Skin of body (tissue), 1 donor: ENCODE measurements at regions not wholly inside any gene's neighbourhood (a gene's known extent, or its start where the extent isn't known, plus 50 kb on each side); places are given as distances from the start of the nearest gene placed in this dataset.
"Not testable (repeated sequence)": the region's sequence is repeated elsewhere in the genome, so short reads cannot be mapped to it uniquely, and the experiment has no call there.

Experiments used
- DNase-seq: peaks from one replicate; lab custom pipeline; 2025; lab: John Stamatoyannopoulos, UW

DNA sequence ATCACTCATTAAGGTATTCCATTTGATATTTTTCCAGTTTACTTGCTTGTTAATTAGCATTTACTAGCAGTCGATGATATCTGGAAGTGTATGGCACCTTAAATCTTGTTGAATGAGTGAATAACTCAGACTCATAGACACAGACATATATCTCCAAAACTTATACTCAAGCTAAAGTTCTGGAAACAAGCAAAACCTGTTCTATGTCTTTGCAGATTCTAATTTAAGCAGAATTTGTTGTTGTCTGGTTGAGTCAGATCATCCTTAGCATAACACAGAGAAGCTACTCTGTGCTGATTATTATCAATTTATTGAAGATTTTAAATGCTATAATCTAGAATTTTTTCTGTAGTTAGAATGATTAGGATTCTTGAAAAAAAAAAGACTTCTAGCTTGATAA is 296.2 kb downstream of the MDFIC start:
- no peak for DNase-seq

DNA sequence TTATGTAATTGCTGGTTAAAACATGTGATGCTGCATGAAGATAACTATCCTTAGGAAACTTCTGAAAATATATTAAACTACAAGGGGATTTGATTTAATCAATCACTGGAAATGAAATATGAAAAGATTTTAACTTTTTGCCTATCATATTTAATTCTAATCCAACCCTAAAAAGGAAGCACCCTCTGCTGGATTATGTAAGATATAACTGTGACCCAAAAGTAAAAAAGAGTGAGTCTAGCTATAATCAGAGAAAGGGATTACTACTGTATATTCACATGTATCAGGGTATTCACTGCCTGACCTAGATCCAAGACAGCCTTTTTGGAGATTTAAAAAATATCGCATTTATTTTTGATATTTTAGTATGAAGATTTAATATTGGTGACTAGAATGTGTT is 295.5 kb downstream of the MDFIC start:
- DNase-seq, result no peak

DNA sequence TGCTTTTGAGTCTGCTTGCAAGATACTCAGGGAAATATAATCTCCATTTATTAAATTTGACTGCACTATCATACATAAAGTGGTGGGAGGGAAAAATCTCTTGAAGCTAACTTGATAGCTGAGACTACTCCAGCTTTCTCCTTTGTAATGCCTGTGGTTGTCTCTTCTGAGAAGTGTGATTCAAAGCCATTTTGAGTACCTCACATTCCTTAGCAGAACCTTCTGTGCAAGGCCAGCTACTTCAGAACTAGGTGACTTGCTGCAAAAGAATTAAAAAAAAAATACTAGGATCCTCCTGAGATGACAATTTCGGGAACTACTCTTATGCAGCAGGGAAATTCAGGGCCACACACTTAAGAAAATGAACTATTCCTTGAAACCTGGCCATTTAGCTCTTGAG is 294.8 kb downstream of the MDFIC start:
- no peak for DNase-seq

DNA sequence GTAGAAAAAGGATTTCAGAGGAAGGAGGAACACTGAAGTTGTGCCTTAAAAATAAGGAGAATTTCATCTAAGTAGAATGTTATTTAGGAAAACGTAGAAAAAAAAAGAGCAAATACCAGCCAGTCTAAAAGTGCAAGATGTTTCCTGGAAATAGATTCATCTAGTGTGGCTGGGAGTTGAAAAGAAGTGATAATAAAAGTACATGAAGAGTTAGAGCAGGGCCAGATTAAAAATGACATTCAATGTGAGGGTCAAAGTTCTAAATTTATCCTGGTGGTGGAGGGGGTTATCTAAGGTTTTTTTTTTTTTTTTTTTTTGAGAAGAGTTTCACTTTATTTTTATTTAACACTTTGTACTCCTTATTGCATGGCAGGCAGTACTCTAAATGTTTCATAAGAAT is 289.3 kb downstream of the MDFIC start:
- no peak for DNase-seq

DNA sequence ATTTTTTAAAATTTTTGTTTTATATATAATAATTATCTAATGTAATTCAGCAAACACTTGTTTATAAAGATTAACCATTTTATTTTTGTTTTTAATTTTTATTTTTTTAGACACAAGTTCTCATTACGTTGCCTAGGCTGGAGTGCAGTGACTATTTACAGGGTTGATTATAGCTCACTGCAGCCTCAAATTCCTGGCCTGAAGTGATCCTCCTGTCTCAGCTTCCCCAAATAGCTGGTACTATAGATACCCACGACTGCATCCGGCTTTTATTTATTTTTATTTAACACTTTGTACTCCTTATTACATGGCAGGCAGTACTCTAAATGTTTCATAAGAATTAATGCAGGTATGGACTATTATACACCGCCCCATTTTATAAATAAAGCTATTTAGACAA is 288.7 kb downstream of the MDFIC start:
- no peak for DNase-seq

DNA sequence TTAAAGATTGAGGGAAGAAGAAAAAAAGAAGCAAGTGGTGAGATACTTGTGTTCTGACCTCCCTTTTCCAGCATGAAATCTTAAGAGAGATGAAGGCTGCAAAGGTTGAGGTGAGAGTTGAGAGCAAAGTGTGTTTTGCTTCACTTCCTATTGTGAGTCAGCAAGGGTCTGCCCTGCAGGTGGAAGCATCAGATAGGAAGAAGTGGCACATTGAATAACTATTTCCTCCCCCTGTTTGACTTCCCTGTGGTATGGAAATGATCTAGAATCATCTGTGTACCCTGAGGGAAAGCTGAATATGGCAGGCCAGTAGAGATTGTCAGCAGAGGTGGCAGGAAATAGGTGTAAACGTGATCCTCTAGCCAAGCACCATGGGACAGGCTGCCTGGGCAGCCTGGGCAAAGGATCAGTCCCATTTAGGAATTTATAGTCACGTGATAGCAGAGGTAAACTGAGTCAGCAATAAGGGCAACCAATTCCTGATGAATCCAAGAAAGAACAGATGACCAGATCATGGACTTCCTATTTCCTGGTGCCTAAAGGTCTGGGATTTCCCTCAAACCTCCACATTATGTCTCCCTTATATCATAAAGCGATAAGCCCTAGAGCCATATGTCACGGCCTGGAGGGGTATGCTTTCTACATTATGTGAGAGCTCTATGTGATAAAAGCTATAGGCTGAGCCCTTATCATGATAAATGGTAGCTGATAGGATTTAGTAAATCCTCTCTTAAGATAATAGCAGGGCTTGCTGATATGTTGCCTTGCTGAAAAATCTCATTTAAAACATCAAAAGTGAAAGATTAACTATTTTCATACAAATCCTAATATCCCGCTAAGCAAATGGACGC is 287.0 kb downstream of the MDFIC start:
- no peak for DNase-seq

DNA sequence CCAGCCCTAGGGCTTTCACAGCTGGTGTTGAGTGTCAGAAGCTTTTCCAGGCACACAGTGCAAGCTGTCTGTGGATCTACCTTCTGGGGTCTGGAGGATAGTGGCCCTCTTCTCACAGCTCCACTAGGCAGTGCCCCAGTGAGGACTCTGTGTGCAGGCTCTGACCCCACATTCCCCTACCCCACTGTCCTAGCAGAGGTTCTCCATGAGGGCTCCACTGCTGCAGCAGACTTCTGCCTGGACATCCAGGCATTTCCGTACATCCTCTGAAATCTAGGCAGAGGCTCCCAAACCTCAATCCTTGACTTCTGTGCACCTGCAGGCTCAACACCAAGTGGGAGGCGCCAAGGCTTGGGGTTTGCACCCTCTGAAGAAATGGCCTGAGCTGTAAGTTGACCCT is 284.5 kb downstream of the MDFIC start:
- not testable (repeated sequence) for DNase-seq

DNA sequence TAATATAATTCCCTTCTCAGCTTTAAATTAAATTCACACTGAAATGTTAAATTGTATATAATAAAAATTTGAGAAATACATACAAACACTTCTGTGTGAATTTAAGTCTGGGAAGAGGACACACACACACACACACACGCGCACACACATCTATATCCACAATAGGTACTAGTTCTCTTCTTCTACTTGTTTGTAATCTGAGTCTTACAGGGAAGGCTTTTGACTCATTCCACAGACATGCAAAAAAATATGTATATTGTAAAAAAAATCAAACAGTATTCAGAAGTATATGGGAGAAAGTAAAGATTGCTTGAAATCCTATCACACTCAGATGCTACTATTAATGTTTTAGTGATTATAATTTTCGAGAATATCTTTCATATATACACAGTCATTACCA is 276.2 kb downstream of the MDFIC start:
- DNase-seq, result no peak

DNA sequence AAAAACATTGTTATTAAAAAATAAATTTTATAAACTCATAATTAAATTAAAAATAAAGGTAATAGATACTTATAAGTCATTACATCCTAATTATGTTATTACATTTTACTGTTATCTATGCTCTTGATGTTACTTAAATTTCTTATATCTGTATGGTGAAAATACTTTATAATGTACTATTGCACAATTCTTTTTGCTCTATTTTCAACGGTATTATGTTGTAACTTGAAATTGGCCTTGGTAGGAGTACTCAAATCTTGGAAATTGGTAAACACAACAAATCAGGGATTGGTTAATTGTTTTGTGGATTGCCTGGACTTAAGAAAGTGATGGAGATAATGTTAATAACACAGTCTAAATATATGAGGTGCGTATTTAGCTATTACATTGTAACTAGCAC is 273.3 kb downstream of the MDFIC start:
- no peak for DNase-seq

DNA sequence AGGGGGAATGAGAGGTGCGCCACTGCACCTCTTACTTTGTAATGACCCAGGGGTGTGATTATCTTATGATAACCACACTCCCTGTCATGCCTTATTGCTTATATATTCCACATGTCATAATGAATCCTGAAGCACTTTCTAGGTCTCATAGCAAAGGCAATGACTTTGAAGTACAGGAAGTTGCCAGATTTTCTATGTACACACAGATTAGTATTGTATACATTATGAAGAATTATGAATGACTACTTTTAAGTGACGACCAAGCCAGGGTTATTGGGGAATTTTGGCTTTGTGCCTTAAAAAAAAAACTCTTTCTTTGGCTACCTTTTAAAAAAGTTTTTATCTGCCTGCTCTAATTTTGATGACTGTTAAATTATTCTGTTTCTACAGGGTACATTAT is 269.6 kb downstream of the MDFIC start:
- no peak for DNase-seq

DNA sequence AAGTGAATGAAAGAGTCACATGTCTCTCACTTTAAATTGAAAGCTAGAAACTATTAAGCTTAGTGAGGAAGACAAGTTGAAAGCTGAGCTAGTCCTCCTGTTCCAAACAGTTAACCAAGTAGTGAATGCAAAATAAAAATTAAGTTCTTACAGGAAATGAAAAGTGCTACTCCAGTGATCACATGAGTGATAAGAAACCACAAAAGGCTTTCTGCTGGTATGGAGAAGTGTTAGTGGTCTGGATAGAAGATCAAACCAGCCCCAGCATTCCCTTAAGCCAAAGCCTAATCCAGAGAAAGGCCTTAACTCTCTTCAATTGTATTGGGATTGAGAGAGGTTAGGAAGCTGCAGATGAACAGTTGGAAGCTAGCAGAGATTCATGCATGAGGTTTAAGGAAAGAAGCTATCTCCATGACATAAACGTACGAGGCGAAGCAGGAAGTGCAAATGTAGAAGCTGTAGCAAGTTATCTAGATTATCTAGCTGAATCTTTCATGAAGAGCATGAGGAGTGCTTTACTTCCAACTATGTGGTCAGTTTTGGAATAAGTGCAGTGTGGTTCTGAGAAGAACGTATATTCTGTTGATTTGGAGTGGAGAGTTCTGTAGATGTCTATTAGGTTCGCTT is 261.6 kb downstream of the MDFIC start:
- DNase-seq, result no peak

DNA sequence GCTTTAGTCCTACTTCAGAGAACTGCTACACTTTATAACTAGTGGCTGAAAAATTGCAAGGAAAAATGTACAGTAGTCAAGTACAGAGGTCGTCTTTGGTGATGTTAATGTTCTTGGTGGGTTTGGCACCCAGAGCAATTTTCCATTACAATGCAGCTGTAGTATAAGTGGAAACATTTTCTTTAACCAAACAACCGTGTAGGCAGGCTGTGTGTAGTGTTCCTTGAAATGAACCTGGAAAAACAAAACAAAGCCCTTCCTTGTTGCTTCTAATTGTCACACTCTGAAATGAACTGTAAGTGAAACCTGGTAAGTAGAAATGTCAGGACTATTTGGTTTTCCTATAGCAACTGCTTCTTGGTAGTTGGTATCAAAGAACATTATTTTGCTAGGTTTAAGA is 256.9 kb downstream of the MDFIC start:
- DNase-seq, result no peak

DNA sequence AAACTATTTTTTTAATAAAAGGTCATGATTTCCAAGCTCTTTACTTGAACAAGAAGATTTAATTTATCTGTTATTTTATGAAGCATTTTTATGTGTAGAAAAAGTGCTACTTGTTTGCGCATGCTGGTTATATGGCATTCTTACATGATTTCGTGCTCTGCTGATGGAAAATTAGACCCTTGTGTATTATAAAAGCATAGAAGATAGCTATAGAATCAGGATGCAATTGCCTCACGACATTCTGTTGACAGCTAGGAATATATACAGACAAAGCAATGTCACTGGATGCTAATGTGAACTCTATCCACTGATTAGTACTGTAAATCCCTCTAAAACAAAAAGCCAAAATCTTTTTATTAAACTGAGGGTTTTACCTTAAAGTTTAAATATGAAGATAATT is 255.9 kb downstream of the MDFIC start:
- no peak for DNase-seq

DNA sequence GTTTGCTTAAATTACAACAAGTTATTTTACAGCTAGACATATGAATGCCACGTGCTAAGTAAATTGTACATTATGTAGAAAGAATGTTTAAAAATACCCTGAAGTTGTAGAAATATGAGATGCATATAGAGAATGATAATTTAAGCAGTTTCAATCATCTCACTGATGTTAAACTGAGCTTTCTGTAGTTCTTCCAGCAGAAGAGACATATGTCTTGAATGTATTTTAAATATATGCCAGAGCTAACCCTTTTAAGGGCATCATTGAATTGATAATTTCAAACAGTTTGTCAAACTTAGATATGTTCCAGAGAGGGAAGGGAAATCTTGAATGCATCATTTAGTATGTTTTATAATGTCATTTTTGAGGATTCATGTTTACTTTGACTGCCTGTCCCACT is 255.2 kb downstream of the MDFIC start:
- no peak for DNase-seq

DNA sequence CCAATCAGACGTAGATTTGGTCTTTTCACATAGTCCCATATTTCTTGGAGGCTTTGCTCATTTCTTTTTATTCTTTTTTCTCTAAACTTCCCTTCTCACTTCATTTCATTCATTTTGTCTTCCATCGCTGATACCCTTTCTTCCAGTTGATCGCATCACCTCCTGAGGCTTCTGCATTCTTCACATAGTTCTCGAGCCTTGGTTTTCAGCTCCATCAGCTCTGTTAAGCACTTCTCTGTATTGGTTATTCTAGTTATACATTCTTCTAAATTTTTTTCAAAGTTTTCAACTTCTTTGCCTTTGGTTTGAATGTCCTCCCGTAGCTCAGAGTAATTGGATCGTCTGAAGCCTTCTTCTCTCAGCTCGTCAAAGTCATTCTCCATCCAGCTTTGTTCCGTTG is 250.5 kb downstream of the MDFIC start:
- DNase-seq, result not testable (repeated sequence)

DNA sequence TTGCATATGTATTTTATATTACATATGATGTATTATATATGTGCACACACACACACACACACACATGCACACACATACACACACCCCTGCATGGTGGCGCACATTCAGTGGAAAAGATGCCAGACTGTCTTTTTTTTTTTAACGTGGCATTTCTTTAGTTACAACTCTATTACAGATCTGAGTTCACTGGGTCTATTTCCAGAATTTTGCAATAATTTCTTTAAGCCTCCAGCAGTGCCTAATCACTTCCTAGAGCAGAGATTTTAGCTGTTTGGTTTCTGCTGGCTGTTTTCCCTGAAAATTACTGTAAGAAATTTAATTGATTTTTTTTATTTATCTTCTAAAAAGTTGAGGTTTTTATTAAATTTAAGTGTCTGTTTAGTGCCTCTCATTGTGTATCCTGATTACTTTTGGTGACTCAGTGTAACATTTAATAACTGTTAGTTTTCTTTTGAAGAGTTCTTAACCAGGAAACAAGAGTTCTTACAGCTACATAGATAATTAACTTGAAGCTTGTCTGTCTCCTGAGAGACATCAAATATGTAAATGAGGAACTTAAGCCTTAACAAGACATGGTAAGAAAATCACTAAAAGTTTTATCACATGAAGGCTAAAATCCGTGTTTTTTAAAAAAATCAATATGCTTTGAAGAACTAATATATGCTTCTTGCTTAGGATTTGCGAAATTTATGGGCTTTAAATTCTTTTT is 232.0 kb downstream of the MDFIC start:
- no peak for DNase-seq

DNA sequence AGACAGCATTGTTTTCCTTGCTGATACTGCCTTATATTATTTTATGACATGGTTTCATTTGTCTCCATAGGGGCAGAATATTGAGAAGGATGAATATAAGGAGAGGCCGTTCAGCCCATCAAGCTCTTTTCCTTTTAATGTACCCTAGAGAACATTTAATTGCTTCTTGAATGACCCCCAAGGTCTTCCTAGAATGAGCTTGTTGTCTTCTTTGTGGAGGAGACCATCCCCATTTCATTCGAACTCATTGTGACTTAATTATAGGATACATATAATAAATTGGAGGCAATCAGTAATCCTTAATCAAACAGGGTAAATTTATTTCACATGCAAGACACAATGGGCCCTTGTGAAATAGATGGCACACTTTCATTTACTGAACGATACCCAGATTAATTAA is 231.3 kb downstream of the MDFIC start:
- DNase-seq, result no peak

DNA sequence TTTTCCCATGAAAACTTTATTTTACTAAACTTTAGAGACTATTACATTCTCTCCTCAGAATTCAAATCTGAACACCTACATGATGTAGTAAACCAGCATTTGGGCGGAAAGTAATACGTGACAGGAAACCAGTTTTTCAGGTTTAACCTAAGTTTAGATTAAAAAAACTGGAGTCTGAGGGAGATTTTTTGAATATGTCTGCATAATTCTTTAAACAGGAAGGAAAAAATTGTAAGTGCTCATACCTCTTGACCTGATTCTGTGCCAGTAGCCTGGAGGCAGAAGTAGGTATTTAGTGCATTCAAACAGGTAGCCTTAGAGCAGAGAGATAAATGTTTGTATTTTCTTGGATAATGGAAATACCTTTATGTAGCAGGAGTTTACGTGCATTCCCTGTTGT is 224.3 kb downstream of the MDFIC start:
- DNase-seq, result no peak

DNA sequence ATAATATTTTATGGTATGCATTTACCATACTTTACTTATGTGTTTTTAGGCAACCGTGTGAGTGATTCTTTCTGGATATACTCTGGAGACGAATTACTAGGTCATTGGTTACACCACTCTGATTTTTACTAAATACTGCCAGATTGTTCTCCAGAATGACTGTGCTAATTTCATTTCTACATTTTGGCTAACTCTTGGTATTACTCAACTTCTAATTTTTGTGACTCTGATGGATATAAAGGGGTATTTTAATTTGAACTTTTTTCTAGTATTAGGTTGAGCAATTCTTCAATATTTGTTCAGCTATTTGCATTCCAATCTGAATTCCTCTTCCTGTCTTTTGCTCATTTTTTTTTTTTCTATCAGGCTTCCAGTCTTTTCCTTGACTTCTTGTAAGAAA is 223.6 kb downstream of the MDFIC start:
- DNase-seq, result no peak

DNA sequence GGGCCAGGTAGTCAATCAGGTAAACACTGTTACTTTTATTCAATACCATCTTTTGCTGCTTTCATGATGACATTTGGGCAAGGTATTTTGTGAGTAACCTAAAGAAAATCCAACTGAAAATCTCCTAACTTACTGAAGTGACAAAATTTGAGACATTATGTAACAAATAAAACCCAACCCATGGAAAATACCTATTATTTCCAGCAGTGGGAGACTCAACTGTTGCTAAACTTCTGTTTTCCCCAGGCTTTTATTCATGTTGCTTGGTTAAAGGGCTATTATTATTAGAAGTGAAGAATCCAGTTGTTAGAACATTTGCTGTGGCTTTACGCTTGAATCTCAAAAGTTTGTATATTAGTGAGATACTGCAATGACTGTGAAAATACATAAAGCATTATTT is 215.9 kb downstream of the MDFIC start:
- DNase-seq, result no peak

DNA sequence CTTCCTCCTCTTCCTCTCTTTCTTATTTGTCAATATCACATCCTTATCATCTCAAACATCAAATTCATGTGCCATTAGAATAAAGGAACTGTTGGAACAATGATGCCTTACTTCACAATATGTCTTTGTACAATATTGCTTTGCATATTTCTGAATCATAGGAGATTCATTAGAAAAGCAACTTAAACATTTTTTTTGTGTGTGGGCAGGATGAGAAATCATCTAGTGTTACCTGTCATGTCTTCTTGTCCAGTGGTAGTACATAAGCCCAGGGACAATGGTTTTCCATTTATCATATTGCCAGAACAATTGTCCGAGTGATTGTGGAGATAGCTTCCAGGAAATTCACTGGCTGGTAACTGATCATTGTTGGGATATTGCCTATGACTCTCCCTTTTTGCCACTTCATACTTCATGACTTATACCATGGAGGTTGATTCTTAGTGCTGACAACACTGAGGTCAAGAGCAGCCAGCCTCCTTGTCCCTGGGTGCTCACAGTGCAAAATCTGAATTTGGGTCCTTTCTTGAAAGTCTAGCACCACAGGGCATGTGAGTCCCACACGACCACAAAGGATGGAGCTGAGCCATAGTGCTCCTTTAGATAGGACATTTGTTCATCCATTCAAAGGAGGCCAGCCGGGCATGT is 215.0 kb downstream of the MDFIC start:
- no peak for DNase-seq

DNA sequence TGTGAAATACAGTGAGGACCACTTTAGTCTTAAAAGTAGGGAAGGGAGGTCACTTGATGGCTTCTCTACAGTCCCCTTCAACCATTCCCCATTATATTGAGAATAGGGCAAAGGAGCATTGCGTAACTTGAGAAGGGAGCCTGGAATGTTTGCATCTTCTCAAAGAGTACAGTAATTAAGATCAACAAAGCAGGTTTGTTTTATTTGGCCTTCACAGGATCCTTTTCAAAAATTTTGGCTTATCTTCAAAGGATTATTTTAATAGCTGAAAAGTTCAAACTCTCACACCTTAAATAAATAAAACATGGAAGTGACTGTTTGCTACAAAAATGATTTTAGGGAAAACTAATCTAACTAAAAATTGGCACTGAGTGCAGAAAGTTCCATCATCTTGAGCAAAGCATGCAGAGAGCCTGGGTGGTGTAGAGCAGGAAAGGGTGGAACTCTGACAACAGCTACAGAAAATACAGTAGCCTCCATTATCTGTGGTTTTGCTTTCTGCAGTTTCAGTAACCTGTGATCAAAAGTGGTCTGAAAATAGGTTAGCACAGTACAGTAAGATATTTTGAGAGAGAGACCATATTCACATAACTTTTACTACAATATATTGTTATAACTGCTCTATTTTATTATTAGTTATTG is 214.0 kb downstream of the MDFIC start:
- no peak for DNase-seq
